Activated naive CD4-positive, alpha-beta T cell treated with anti-CD3 and anti-CD28 coated beads, Interleukin-2, amount 10 ng/mL, durations not matched to agents 7 days and 5 days (primary cell): ENCODE measurements at regions not wholly inside any gene's neighbourhood (a gene's known extent, or its start where the extent isn't known, plus 50 kb on each side); places are given as distances from the start of the nearest gene placed in this dataset.

Source experiments
- CTCF ChIA-PET: fragments of 350-600 bp; sonication (Branson Sonifier 250); formaldehyde crosslinking; loops from one replicate; lab custom pipeline; 2021; ENCODE audit warnings: antibody characterized with exemption; lab: Charles Lee
- DNase-seq: peaks from one replicate; pipeline ENCODE4 v3.0.0-alpha.2; 2020
- H3K27ac Mint-ChIP-seq: one replicate; pipeline ENCODE4 v1.8.0; 2021; ENCODE audit warnings: mild to moderate bottlenecking, moderate library complexity, mixed read lengths
- H3K27me3 Mint-ChIP-seq: one replicate; pipeline ENCODE4 v1.8.0; 2021; ENCODE audit warnings: mild to moderate bottlenecking, mixed read lengths
- H3K36me3 Mint-ChIP-seq: one replicate; pipeline ENCODE4 v1.8.0; 2021; ENCODE audit warnings: mixed read lengths
- H3K4me1 Mint-ChIP-seq: one replicate; pipeline ENCODE4 v1.8.0; 2021; ENCODE audit warnings: mixed read lengths
- H3K4me3 Mint-ChIP-seq: one replicate; pipeline ENCODE4 v1.8.0; 2021; ENCODE audit warnings: mild to moderate bottlenecking, moderate library complexity, mixed read lengths
- H3K9me3 Mint-ChIP-seq: one replicate; pipeline ENCODE4 v1.8.0; 2021; ENCODE audit warnings: mixed read lengths

DNA sequence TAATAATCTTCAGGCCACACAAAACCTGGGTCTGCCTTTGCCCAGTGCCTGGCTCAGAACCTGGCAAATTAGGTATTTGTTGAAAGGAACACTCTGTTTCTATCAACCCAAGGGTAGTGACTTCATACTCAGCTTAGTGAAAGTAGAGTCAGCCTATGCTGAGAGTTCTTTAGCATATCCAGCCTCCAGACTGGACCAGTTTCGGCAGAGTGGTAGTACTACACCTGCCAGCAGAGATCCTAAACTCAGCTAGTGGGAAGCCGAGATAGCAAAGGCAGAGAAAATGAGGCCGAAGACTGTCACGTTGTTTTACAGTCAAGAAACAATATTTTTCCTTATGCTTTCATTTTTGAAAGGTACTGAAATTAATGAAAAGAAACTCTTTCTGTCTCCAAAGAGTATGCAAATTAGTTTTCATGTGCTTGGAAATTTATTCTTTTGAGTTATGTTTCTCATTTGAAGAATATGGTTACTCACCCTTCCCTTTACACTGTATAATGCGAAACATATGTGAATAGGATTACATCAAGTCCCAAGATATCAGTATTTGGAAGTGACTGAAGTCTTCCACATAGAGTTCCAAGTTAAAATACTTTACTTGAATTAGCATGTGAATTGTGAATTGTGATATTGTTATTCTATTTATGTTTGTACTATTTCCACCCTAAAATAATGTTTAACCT lies 52.2 kb upstream of the UGP2 start:
- Mint-ChIP-seq H3K9me3 (peaks cover 2% of the 10 kb centered on the region), H3K4me1 (no peaks in the 10 kb centered on the region), H3K27ac (no peak overlapping the region), H3K4me3 (no peak overlapping the region), H3K27me3 (no peaks in the 10 kb centered on the region), H3K36me3 (no peaks in the 10 kb centered on the region)
- CTCF ChIA-PET, result no interaction called here
- no peak for DNase-seq

DNA sequence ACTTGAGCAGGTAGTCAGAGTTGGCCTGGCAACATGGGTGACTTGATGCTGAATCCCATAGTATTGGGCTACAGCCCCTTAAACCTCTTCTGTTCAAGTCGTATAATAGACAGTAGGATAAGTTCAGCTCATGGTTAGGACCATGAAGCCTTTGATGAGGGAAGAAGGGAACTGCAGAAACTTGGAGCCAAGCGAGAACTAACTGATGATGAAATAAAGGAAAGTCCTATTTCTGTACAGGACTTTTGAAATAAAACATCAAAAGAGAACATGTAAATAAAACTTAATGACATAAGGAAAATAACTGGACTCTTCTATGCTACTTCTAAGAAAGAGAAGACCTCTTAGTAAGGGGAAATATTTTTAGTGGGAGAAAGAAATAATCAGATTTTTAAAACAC lies 51.2 kb upstream of the UGP2 start:
- DNase-seq, result no peak
- H3K4me3 Mint-ChIP-seq, result no peak overlapping the region
- peaks cover 3% of the 10 kb centered on the region for H3K27me3 Mint-ChIP-seq
- no peaks in the 10 kb centered on the region for H3K4me1 Mint-ChIP-seq
- no peak overlapping the region for H3K27ac Mint-ChIP-seq
- no peaks in the 10 kb centered on the region for H3K36me3 Mint-ChIP-seq
- CTCF ChIA-PET, result no interaction called here
- H3K9me3 Mint-ChIP-seq, result peaks cover 2% of the 10 kb centered on the region

DNA sequence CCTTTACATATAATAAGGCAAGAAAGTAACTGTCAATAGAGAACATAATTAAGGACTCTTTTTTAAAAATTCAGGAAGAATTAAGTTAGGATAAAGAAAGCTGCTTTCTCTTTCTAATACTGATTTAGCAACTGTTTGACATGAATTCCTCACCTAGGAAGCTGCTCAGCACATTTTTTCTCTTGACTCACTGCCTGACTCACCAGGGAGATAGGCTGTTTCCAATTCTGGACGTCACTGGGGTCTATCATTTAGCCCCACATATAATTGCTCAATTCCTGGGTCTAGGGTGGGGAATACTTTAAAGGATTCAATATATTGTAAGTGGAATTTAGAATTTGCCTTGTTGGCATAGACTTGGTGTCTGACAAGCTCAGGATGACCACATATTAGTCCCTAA lies 50.8 kb upstream of the UGP2 start:
- Mint-ChIP-seq H3K4me3 (no peak overlapping the region), H3K27me3 (peaks cover 3% of the 10 kb centered on the region), H3K27ac (no peak overlapping the region), H3K9me3 (peaks cover 2% of the 10 kb centered on the region), H3K4me1 (no peaks in the 10 kb centered on the region), H3K36me3 (no peaks in the 10 kb centered on the region)
- CTCF ChIA-PET, result no interaction called here
- no peak for DNase-seq

DNA sequence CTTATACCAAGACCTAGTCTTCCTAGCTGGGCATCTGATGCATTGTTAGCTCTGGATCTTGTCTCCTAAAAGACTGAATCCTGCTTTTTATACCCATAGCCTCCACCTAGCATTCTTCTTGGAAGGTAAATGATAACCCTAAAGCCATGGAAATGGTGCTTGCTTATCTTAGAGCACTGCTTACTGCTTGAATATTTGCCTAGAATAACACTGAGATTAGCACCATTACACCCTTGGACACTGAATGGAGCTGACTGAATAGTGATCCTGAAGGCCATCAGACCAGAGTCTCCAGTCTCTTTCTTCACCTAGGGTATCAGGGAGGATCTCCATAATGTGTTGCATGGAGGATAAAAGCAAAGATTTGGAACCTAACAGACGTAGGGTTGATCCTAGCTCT lies 50.3 kb upstream of the UGP2 start:
- CTCF ChIA-PET, result no interaction called here
- Mint-ChIP-seq H3K27ac (no peak overlapping the region), H3K4me1 (no peaks in the 10 kb centered on the region), H3K4me3 (no peak overlapping the region), H3K36me3 (no peaks in the 10 kb centered on the region), H3K9me3 (peaks cover 2% of the 10 kb centered on the region), H3K27me3 (peaks cover 4% of the 10 kb centered on the region)
- DNase-seq, result no peak
